OCI-LY1 (cell line): ENCODE measurements at regions not wholly inside any gene's neighbourhood (a gene's known extent, or its start where the extent isn't known, plus 50 kb on each side); places are given as distances from the start of the nearest gene placed in this dataset.

ENCODE experiments used
- H2AFZ ChIP-seq: fragments of 200-600 bp; sonication (generic), shearing (Covaris generic); 2 replicates; pipeline ENCODE4 v1.6.0; 2014; ENCODE audit warnings: antibody characterized with exemption, mild to moderate bottlenecking, low read length
- H3F3A ChIP-seq: fragments of 200-600 bp; sonication (generic), shearing (Covaris generic); 2 replicates; pipeline ENCODE4 v1.6.0; 2014; ENCODE audit warnings: mild to moderate bottlenecking, antibody characterized with exemption, low read length, moderate library complexity; ENCODE audit not compliant: insufficient read depth
- H3K27ac ChIP-seq: fragments of 200-600 bp; sonication (generic); 2 replicates; pipeline ENCODE4 v1.5.1; 2014; ENCODE audit warnings: low read length, mixed run types, mild to moderate bottlenecking, low read depth; ENCODE audit not compliant: poor library complexity, severe bottlenecking
- H3K27me3 ChIP-seq: fragments of 200-600 bp; sonication (generic); 2 replicates; pipeline ENCODE4 v1.6.0; 2014; ENCODE audit warnings: antibody characterized with exemption, mild to moderate bottlenecking, low read length, moderate library complexity; ENCODE audit not compliant: insufficient read depth
- H3K36me3 ChIP-seq: fragments of 200-600 bp; sonication (generic); 2 replicates; pipeline ENCODE4 v1.6.1; 2014; ENCODE audit warnings: mild to moderate bottlenecking, antibody characterized with exemption, low read length, moderate library complexity, mixed read lengths; ENCODE audit not compliant: insufficient read depth
- H3K4me1 ChIP-seq: fragments of 200-600 bp; sonication (generic); 2 replicates; pipeline ENCODE4 v1.5.1; 2014; ENCODE audit warnings: mild to moderate bottlenecking, low read length, moderate library complexity; ENCODE audit not compliant: insufficient read depth, severe bottlenecking
- H3K4me2 ChIP-seq: fragments of 200-600 bp; sonication (generic), shearing (Covaris generic); 2 replicates; pipeline ENCODE4 v1.6.1; 2014; ENCODE audit warnings: low read length
- H3K4me3 ChIP-seq: fragments of 200-600 bp; sonication (generic); 2 replicates; pipeline ENCODE4 v1.5.1; 2014; ENCODE audit warnings: low read length, low read depth, mild to moderate bottlenecking, mixed read lengths; ENCODE audit not compliant: poor library complexity, severe bottlenecking
- H3K79me2 ChIP-seq: fragments of 200-600 bp; shearing (Covaris generic); 2 replicates; pipeline ENCODE4 v1.6.1; 2016; ENCODE audit warnings: mixed run types, low read length, mixed read lengths; ENCODE audit not compliant: insufficient read depth
- H3K9ac ChIP-seq: fragments of 200-600 bp; sonication (generic), shearing (Covaris generic); 2 replicates; pipeline ENCODE4 v1.6.1; 2014; ENCODE audit warnings: mild to moderate bottlenecking, low read length, mixed read lengths
- H3K9me2 ChIP-seq: fragments of 200-600 bp; sonication (generic), shearing (Covaris generic); 2 replicates; pipeline ENCODE4 v1.6.1; 2014; ENCODE audit warnings: low read depth, mild to moderate bottlenecking, low read length, mixed read lengths
- H3K9me3 ChIP-seq: fragments of 200-600 bp; shearing (Covaris generic); 2 replicates; pipeline ENCODE4 v1.6.1; 2014; ENCODE audit warnings: low read length, mixed read lengths
- H4K20me1 ChIP-seq: fragments of 200-600 bp; sonication (generic), shearing (Covaris generic); 2 replicates; pipeline ENCODE4 v1.6.0; 2016; ENCODE audit warnings: mild to moderate bottlenecking, low read length; ENCODE audit not compliant: insufficient read depth
- CTCF ChIP-seq: fragments of 200-600 bp; sonication (generic), shearing (Covaris generic); IDR thresholded peaks from 2 replicates; pipeline ENCODE4 v1.5.1; 2017; ENCODE audit warnings: mild to moderate bottlenecking, antibody characterized with exemption, low read length, moderate library complexity, mixed read lengths
- EZH2 ChIP-seq: fragments of 200-600 bp; sonication (generic), shearing (Covaris generic); IDR thresholded peaks from 2 replicates; pipeline ENCODE4 v1.8.0; 2017; ENCODE audit warnings: borderline replicate concordance, mixed run types, mild to moderate bottlenecking, antibody characterized with exemption, low read length, moderate library complexity, mixed read lengths

- H4K20me1 ChIP-seq, result no peaks in the 10 kb centered on the region
- H3K4me2 ChIP-seq, result no peak overlapping the region
These were observed 670.5 kb upstream of the SEMA6A start for GRCh38 chr5:117245130-117245529.

GRCh38 chr5:117242028-117242427 is 667.4 kb upstream of the SEMA6A start:
- H3K79me2 ChIP-seq, result no peaks in the 10 kb centered on the region
- TF ChIP-seq EZH2 (no peak), CTCF (no peak)
- no peaks in the 10 kb centered on the region for H4K20me1 ChIP-seq
- no peak overlapping the region for H3K4me3 ChIP-seq
- no peaks in the 10 kb centered on the region for H3K9me2 ChIP-seq
- H3K4me2 ChIP-seq, result no peak overlapping the region
- no peaks in the 10 kb centered on the region for H3K4me1 ChIP-seq
- H3F3A ChIP-seq, result no peaks in the 10 kb centered on the region
- H3K9ac ChIP-seq, result no peak overlapping the region
- no peaks in the 10 kb centered on the region for H3K9me3 ChIP-seq
- H3K27me3 ChIP-seq, result no peaks in the 10 kb centered on the region
- no peak overlapping the region for H3K27ac ChIP-seq
- H3K36me3 ChIP-seq, result no peaks in the 10 kb centered on the region
- no peak overlapping the region for H2AFZ ChIP-seq

More at GRCh38 chr5:117245130-117245529, 670.5 kb upstream of the SEMA6A start:
- H3K4me1 ChIP-seq, result no peaks in the 10 kb centered on the region
- H3K27ac ChIP-seq, result no peak overlapping the region
- H3K4me3 ChIP-seq, result no peak overlapping the region
- H3K9me3 ChIP-seq, result no peaks in the 10 kb centered on the region
- H3K27me3 ChIP-seq, result no peaks in the 10 kb centered on the region
- H3K79me2 ChIP-seq, result no peaks in the 10 kb centered on the region
- no peak overlapping the region for H3K9ac ChIP-seq
- H3K36me3 ChIP-seq, result no peaks in the 10 kb centered on the region
- H3F3A ChIP-seq, result no peaks in the 10 kb centered on the region
- no peak overlapping the region for H2AFZ ChIP-seq
- H3K9me2 ChIP-seq, result no peaks in the 10 kb centered on the region
- TF ChIP-seq EZH2 (no peak), CTCF (no peak)

GRCh38 chr5:117236941-117237340 is 662.3 kb upstream of the SEMA6A start:
- Histone ChIP-seq H3K4me2 (no peak overlapping the region), H3K36me3 (no peaks in the 10 kb centered on the region), H3K27me3 (no peaks in the 10 kb centered on the region), H4K20me1 (no peaks in the 10 kb centered on the region), H3K4me1 (no peaks in the 10 kb centered on the region), H3K79me2 (no peaks in the 10 kb centered on the region), H3K9me2 (no peaks in the 10 kb centered on the region), H3K9ac (no peak overlapping the region), H2AFZ (no peak overlapping the region), H3K27ac (no peak overlapping the region), H3K9me3 (no peaks in the 10 kb centered on the region), H3F3A (no peaks in the 10 kb centered on the region), H3K4me3 (no peak overlapping the region)
- TF ChIP-seq CTCF (no peak), EZH2 (no peak)
